ENCODE measurements at regions not wholly inside any gene's neighbourhood (a gene's known extent, or its start where the extent isn't known, plus 50 kb on each side); places are given as distances from the start of the nearest gene placed in this dataset.

- TF ChIP-seq REST (IDR thresholded peaks at IDR 0.05; ENCODE audit: unreplicated experiment) (no peak), STAT1 (IDR thresholded peaks at IDR 0.05; ENCODE audit: unreplicated experiment) (no peak), EZH2 (IDR thresholded peaks at IDR 0.05; ENCODE audit: low read depth, unreplicated experiment) (no peak), ZNF331 (CRISPR knock-in tag; IDR thresholded peaks at IDR 0.05; ENCODE audit: low read depth) (no peak), POLR2AphosphoS5 (IDR thresholded peaks at IDR 0.05; ENCODE audit: low read depth) (no peak), JUNB (IDR thresholded peaks at IDR 0.05; ENCODE audit: unreplicated experiment) (no peak), NANOG (IDR thresholded peaks at IDR 0.05; ENCODE audit: borderline replicate concordance) (no peak)
- TF ChIP-seq, protein P1, sequence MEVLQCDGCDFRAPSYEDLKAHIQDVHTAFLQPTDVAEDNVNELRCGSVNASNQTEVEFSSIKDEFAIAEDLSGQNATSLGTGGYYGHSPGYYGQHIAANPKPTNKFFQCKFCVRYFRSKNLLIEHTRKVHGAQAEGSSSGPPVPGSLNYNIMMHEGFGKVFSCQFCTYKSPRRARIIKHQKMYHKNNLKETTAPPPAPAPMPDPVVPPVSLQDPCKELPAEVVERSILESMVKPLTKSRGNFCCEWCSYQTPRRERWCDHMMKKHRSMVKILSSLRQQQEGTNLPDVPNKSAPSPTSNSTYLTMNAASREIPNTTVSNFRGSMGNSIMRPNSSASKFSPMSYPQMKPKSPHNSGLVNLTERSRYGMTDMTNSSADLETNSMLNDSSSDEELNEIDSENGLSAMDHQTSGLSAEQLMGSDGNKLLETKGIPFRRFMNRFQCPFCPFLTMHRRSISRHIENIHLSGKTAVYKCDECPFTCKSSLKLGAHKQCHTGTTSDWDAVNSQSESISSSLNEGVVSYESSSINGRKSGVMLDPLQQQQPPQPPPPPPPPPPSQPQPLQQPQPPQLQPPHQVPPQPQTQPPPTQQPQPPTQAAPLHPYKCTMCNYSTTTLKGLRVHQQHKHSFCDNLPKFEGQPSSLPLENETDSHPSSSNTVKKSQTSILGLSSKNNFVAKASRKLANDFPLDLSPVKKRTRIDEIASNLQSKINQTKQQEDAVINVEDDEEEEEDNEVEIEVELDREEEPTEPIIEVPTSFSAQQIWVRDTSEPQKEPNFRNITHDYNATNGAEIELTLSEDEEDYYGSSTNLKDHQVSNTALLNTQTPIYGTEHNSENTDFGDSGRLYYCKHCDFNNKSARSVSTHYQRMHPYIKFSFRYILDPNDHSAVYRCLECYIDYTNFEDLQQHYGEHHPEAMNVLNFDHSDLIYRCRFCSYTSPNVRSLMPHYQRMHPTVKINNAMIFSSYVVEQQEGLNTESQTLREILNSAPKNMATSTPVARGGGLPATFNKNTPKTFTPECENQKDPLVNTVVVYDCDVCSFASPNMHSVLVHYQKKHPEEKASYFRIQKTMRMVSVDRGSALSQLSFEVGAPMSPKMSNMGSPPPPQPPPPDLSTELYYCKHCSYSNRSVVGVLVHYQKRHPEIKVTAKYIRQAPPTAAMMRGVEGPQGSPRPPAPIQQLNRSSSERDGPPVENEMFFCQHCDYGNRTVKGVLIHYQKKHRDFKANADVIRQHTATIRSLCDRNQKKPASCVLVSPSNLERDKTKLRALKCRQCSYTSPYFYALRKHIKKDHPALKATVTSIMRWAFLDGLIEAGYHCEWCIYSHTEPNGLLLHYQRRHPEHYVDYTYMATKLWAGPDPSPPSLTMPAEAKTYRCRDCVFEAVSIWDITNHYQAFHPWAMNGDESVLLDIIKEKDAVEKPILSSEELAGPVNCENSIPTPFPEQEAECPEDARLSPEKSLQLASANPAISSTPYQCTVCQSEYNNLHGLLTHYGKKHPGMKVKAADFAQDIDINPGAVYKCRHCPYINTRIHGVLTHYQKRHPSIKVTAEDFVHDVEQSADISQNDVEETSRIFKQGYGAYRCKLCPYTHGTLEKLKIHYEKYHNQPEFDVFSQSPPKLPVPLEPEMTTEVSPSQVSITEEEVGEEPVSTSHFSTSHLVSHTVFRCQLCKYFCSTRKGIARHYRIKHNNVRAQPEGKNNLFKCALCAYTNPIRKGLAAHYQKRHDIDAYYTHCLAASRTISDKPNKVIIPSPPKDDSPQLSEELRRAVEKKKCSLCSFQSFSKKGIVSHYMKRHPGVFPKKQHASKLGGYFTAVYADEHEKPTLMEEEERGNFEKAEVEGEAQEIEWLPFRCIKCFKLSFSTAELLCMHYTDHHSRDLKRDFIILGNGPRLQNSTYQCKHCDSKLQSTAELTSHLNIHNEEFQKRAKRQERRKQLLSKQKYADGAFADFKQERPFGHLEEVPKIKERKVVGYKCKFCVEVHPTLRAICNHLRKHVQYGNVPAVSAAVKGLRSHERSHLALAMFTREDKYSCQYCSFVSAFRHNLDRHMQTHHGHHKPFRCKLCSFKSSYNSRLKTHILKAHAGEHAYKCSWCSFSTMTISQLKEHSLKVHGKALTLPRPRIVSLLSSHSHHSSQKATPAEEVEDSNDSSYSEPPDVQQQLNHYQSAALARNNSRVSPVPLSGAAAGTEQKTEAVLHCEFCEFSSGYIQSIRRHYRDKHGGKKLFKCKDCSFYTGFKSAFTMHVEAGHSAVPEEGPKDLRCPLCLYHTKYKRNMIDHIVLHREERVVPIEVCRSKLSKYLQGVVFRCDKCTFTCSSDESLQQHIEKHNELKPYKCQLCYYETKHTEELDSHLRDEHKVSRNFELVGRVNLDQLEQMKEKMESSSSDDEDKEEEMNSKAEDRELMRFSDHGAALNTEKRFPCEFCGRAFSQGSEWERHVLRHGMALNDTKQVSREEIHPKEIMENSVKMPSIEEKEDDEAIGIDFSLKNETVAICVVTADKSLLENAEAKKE (CRISPR knock-in tag; IDR thresholded peaks at IDR 0.05) = no peak
Observed at GRCh38 chr13:62432906-62433305, 1017.3 kb upstream of the PCDH20 start (continued).

Measured in GM23338 (cell line).